Kasumi-1 (cell line): ENCODE measurements at regions not wholly inside any gene's neighbourhood (a gene's known extent, or its start where the extent isn't known, plus 50 kb on each side); places are given as distances from the start of the nearest gene placed in this dataset.

ENCODE experiments used
- DNase-seq, 2 experiments: peaks; one replicate each; lab custom pipeline; 2025; lab: John Stamatoyannopoulos, UW

DNA sequence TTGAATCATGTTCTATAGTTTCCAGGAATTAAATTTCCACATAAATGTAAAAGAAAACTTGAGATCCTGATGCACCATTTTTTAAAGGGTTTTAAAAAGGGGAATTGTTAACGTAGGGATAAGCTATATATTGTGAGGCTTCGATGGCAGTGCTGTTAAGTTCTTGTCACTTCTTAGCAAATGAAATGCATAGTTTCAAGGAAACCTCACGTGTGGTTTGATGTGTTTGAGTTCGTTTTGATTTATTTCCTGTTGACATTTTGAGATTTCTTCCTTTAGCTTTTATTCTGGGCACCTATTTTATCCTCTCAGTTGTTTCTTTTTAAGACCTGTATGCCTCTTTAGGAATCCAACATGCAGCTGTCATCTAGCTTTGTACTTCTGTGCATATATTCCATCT is 301.0 kb downstream of the DOCK8 start:
- no peak for DNase-seq

DNA sequence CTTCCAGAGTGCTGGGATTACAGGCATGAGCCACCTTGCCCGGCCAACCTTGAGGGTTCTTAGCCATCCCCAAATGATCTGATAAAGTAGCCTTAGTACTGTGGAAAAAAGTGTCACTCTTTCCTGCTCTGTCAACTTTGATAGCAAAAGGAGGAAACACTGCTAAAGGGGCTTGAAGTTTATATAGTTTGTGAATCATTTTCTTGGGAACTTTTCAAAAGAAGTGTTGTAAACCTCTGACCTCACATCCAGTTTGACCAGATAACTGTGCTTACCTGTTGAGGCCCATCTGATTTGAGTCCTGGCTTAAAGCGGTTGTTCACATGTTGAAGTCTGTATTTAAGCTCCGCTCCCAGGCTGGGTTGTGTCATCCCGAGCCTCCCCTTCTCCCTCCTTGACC is 303.3 kb downstream of the DOCK8 start:
- no peak for DNase-seq

DNA sequence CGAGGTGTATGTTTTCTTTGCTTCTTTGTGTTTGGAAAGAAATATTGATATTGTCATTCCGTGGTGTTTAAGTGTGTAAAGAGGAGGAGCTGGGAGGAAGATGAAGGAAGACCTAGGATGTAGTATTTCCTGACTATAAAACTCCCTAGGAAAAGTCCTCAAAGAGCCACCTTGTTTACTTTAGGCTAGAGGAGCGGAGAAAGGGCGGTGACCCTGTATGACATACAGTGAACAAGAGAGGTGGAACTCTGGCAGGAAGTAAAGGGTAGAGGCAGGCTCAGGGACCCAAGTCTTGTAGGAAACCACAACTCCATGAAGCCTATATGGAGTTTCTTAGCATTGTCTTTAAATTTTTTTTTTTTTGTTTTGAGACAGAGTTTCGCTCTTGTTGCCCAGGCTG is 303.9 kb downstream of the DOCK8 start:
- no peak for DNase-seq

DNA sequence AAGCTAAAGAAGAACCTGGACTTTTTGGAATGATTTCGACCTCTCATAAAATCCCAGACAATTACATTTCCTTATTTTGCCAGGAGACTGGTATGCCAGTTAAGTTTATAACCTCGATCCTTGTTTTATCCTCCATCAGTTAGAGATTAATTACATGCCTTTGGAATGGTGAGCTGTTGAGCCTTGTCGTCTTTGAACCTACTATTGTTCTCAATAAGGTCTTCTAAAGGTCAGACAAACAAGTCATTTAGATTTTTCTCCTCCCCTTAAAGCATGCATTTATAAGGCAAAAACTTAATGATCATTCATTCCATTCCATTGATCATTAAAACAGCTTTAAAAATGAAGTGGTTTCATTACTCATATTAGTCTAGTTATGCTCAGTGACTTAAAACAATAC is 304.9 kb downstream of the DOCK8 start:
- DNase-seq = no peak

DNA sequence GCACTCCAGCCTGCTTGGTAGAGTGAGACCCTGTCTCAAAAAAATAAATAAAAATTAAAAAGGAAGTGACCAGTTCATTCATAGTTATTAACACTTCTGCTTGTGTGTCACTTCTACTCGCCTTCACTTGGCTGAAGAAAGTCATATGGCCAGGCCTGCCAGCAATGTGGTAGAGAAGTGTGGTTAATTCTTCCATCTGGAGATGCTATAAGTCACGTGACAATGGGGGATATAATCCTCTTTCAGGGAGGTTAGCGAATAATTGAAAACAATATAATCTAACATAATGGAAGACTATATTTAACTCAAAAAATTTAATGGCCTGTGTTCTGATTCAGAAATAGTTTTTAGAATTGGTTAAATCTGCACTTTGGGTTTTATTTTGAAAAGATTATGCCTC is 305.6 kb downstream of the DOCK8 start:
- no peak for DNase-seq

DNA sequence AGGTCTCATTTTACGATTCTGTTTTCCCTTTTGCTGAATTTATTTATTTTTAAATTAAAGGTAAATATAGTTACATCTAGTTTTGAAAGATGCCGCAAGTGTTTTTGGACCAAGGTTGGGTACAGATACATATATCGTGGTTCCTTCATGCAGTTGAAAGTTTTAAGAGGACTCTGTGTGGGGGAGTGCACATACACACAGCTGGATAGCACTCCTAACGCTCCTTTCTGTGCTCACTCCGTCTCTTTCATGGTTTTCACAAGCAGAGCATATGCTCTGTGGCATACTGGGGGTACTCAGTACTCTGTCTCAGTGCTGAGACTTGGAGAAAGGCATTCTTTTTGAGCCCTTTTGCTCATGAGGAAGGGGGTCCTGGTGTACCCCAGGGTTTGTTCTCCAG is 307.5 kb downstream of the DOCK8 start:
- DNase-seq = no peak

DNA sequence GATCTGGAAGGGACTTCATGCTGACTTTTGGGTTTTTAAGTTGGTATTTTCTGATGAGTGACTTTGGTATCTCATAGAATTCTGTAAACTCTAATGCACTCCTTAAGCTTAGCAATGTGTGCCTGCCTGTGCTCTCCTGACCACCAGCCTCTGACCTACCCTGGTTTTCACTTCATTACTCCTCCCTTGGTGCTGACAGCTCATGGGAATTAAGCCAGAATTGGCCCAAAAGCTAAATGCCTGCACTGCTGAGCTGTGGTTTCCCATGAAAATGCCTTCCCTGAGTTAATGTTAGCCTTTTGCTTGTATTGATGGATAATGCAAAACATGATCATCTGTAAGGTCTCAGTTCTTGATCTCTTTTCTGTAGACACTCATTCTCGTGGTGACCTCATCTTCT is 308.0 kb downstream of the DOCK8 start:
- no peak for DNase-seq

DNA sequence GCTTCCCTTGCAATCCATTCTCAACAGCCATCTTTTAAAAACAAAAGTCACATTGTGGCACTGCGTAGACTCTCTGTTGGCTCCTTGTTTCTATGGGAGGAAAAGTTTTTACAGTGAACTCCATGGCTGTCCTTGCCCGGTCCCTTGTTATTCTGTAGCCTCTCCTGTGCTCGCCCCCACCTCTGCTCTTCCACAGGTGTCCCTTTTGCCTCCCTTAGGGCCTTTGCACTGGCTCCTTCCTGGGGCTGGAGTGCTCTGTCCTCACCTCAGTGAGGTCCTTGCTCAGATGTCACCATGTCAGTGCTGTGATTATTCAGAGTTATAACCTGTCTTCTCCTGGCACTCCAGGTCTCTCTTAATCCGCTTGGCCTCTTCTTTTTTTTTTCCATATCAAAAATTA is 308.8 kb downstream of the DOCK8 start:
- DNase-seq = no peak

DNA sequence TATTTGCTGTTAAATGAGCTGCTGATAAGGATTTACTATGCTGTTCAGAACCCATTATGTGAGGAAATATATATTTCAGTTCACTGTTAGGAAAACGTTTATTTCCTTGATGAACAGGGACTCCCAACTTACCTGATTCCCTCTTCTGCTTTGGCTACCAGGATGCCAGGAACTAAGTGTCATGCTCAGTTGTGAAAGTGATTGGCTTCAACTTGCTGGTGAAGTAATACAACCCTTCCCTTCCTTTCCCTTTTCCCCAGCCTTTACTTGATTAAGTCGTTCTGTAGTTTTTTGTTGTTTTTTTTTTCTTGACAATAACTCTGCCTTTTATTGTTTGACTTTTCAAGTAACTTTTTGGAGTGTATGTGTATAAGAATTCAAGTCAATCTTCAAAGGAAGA is 309.3 kb downstream of the DOCK8 start:
- no peak for DNase-seq

DNA sequence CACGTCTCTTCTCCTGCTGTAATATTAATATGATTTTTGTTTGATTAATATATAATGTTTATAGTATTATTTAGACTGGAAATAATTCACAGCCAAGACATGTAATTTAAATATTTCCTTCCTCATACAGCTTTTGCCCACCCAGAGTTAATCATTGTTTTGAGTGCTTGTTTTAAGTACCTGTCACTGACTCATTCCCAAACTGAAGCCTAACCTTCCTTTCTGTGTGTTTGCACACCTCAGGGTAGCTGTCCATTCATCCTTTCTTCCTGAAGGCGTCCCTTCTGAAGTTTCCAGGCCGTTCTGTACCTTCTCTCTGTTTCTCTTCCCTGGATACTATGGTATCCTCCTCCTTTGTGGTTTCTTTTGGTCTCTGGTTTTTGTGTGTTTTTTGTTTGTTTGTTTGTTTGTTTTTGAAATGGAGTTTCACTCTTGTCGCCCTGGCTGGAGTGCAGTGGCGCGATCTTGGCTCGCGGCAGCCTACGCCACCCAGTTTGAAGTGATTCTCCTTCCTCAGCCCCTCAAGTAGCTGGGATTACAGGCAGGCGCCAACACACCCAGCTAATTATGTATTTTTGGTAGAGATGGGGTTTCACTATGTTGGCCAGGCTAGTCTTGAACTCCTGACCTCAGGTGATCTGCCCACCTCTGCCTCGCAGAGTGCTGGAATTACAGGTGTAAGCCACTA is 312.4 kb downstream of the DOCK8 start:
- no peak for DNase-seq

DNA sequence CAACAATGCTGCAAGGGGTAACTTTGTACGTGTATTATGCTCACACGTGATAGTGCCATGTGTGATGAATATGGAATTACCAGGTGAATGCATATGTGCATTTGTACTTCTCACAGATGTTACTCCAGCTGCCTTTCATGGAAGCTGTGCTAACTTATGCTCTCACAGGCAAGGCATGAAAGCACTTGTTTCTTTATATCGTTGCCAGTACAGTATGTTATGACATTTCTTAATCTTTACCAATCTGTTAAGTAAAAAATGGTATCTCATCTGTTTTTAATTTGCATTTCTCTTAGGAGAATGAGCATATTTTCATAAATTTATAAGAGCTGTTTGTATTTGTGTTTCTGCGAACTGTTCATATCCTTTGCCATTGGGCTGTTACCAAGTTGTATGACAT is 311.8 kb upstream of the DMRT1 start:
- DNase-seq = no peak

DNA sequence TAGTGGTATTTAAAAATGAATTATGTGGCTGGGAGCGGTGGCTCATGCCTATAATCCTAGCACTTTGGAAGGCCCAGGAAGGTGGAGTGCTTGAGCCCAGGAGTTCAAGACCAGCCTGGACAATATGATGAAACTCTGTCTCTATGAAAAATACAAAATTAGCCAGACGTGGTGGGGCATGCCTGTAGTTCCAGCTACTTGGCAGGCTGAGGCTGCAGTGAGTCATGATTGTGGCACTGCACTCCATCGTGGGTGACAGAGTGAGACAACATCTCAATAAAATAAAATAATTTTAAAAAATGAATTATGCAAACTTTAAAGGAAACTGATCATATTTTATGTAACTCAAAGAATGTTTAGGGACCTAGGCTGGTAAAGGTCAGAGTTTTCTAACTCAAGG is 310.8 kb upstream of the DMRT1 start:
- DNase-seq = no peak

DNA sequence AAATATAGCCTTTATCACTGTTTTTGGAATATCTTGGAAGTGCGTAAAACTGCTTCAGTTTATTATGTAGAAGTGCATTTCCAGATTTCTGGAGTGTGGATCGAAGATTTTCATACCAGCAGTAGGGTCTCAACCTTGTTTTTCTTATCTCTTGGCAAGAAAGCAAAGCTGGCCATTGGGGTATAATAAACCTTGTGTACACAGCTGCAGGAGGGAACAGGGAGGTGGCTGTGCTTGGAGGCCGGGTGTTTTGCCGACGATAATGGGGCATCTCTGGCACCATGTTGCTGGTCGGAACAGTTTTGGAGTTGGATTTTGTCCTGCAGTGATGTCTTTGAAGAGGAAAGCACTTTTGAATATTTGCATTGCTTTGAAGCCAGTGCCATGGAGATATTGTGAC is 308.8 kb upstream of the DMRT1 start:
- DNase-seq = no peak

DNA sequence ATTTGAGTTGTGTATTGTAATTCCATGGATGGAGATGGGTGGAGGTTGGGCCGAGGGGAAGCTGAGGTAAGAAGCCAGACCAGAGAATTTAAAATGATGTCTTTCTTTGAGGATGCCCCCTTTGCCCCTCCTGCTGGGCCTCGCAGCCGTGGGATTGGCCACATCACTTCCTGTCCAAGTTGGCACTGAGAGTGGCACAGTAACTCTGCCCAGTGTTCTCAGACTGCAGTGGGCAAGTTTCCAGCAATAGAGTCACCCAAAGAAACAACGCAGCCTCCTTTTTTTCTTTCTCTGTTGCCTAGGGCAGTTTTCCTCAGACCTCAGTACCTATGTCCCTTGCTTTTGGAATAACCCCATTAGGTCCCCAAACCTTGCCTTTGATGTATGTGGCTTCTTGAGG is 306.6 kb upstream of the DMRT1 start:
- DNase-seq = no peak

DNA sequence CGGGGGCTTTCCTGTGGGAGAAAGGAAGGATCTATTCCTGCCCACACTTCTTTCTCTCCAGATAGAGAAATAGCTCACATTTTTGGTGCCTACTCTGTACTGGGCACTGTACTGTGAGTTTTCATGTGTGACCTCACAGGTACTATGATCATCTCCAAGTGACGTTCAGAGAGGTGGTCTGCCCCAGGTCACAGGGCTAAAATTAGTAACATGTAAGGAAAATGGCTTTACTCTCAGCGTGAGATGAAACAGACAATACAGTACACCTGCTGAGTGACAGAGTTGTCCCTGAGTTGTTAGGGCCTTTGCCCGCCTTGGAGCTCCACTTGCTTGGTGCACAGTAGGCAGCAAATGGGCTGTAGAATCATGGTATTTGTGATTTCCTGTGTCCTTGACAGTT is 306.1 kb upstream of the DMRT1 start:
- DNase-seq = no peak

DNA sequence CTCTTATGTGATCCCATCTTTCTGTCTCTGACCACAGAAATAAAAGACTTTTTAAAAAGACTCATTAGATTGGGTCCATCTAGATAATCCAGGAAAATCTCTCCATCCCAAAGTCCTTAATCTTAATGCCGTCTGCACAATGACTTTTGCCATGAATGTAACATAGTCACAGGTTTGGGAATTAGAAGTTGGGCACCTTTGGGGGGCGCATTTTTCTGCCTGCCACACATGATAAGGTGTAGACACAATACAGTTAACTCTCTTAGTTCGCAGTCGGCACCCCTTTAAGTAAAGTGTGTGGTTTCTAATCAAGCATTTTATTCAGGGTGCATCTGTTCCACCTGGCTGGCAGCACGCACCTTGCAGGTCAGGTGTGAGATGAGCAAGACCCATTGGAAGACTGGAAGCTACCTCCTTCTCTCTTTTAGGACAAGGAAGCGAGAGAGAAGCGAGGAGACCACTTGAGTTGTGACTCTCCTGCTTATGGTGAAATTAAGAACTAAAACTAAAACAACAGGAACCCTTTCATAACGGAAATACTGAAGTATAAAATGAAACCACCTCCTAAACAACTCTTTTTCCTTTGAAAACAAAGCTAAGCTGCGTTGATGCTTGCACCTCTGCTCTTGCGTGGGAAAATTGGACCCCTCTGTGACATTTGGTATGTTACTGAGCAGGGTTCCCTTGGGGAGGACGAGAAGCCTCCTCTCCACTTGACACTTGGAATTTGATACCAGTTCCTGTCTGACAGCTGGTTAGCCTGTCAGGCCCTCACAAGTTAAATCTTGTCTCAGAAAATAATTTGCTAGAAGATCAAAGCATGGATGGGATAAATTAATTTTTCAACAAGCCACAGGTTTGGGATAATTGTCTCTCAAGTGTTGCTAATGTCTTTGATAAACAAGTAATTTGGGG is 304.6 kb upstream of the DMRT1 start:
- no peak for DNase-seq

DNA sequence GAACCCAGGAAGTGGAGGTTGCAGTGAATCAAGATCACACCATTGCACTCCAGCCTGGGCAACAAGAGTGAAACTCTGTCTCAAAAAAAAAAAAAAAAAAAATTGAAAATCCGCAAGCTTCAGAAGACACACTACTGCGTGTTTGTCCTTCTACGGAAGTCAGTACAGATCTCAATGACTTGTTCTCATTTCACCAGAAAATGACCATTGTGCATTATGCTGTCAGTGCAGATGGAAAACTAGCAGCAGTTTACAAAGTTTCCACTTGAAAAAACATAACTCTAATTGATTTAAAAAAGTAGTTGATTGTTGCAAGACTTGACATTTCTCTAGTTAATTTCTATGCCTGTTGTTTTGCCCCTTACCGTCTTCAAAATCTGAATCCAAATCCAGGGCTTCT is 298.0 kb upstream of the DMRT1 start:
- no peak for DNase-seq

DNA sequence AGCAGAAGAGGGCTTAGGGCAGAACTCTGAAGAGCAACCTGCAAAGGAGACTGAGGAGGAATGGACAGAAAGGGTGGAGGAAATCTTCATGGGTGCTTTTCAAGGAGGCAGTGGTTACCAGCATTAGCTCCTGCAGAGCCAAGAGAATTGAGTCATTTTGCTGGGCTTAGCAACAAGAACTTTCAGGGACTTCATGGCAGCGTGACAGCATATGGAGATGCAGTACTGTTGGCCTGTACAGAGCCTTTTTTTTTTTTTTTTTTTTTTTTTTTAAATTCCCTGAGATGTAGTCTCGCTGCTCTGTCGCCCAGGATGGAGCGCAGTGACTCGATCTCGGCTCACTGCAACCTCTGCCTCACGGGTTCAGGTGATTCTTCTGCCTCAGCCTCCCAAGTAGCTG is 296.0 kb upstream of the DMRT1 start:
- no peak for DNase-seq

DNA sequence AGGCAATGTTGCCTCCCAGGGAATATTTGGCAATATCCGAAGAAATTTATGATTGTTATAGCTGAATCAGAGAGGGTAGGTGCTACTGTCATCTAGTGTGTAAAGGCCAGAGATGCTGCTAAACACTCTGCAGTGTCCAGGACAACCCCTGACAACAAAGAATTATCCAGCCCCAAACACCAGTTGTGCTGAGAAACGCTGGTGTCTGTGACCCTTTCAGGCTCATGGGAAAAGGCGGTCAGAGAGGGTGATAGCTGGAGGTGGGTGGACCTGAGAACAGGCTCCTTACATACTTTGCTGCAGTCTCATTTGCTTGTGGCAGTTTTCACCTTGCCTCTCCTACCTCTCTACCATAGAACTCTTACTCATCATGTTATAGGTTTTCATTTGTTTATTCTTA is 295.3 kb upstream of the DMRT1 start:
- DNase-seq = no peak

DNA sequence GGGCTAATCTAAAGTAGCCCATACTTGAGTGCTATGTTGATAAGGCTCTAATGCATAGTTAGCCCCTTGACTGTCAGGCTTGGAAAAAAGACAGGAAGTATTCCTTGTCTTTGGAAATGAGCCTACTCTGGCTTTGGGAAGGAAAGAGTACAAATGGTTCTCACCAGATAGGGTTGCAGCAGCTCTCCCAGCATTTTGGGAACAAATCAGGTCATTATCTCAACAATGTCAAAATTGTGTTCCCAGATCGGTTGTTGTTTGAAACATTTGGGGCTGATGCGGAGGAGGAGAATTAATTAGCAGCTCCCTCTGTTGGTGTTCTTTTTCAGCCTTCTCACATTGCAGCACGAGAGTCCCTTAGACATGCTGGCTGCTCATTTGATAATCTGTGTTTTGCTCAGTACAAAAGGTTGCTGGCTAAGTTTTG is 294.7 kb upstream of the DMRT1 start:
- DNase-seq = no peak

DNA sequence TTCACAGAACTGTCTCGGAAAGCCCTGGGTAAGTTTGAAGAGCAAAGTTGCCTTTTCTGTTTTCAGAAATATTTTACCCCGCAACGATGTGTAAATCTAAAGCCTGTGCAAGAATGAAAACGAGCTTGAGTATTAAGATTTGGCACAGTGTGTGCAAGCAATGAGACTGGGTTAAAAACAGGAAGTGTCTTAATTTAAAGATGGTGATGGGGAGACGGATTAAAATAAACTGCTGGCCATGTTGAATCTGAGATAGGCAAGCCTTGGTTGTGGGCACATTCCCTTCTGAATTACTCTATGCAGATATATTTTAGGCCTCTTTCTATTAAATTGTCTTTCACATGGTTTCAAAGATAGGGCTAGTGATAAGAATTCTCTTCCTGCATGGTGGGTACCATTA is 294.2 kb upstream of the DMRT1 start:
- no peak for DNase-seq

DNA sequence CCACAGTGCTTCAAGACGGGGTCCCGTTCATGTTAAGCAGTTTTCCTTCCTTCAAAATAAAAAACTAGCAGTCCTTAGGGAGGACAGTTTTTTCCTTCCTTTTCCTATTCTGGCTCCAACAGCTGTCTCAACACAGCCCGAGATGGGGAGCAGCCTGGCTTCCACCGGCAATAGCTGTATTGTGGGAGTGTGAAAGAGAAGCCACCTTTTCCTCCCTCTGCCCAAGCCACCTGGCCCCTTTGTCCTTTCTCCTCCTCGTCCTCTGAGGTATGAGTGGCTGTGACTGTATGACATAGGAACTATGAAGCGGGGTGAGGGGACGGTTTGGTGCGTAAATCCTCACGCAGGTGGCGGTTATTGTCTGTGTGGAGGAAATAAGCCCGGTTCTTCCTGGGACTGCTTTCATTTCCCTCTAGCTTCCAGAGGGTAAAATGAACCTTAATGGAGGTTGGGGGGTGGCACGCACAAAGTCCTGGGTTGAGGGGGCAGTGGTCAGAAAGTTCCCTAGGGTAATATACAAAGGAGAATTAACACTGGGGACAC is 292.0 kb upstream of the DMRT1 start:
- DNase-seq = no peak

DNA sequence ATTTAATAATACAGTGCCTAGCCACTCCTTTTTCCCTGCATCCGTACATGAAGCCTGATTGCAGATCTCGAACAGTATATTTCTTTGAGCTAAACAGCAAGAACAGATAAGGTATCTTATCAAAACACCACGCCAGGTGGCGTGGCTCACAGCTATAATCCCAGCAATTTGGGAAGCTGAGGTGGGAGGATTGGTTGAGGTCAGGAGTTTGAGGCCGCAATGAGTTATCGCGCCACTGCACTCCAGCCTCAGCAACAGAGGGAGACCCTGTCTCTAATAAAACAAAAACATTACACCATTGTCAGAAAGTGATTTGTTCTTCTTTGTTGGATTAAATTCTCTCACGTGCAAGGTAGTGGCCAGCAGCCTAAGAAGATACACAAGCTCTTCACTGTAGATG is 291.2 kb upstream of the DMRT1 start:
- no peak for DNase-seq
